ENCODE measurements at regions not wholly inside any gene's neighbourhood (a gene's known extent, or its start where the extent isn't known, plus 50 kb on each side); places are given as distances from the start of the nearest gene placed in this dataset.

- Histone ChIP-seq H3K4me2 (peak overlapping the region; percentile 30), H3K27me3 (peaks cover 8% of the 10 kb centered on the region), H3K79me2 (ENCODE audit: low read depth) (no peaks in the 10 kb centered on the region), H3K4me3 (no peak overlapping the region), H3K9ac (no peak overlapping the region), H4K20me1 (ENCODE audit: low read depth) (no peaks in the 10 kb centered on the region), H3K4me1 (peaks cover 9% of the 10 kb centered on the region), H3K27ac (no peak overlapping the region), H2AFZ (replicated peaks) (no peak overlapping the region), H3F3A (ENCODE audit: low read depth) (peaks cover 15% of the 10 kb centered on the region), H3K9me3 (ENCODE audit: low read depth) (no peaks in the 10 kb centered on the region), H3K36me3 (no peaks in the 10 kb centered on the region)
- Mint-ChIP-seq H3K36me3 (no peaks in the 10 kb centered on the region), H3K4me3 (peak overlapping the region; percentile 27), H3K27me3 (ENCODE audit: insufficient read depth, low read depth) (no peaks in the 10 kb centered on the region), H3K4me1 (peaks cover 14% of the 10 kb centered on the region), H3K9me3 (peaks cover 2% of the 10 kb centered on the region), H3K27ac (peak overlapping the region; percentile 47)
- peak; percentile 96 for DNase-seq (ENCODE audit: low spot score)
- peak; percentile 86 for TF ChIP-seq CTCF (IDR thresholded peaks at IDR 0.05)
- TF ChIP-seq EZH2phosphoT487 (IDR thresholded peaks at IDR 0.05), result no peak
- TF ChIP-seq EZH2 (IDR thresholded peaks at IDR 0.05), result no peak
Measured at GRCh38 chr4:89640620-89641366, 196.2 kb downstream of the SNCA start.

- Histone ChIP-seq H4K20me1 (ENCODE audit: low read depth) (no peaks in the 10 kb centered on the region), H3K9me3 (ENCODE audit: low read depth) (no peaks in the 10 kb centered on the region), H3F3A (ENCODE audit: low read depth) (peaks cover 15% of the 10 kb centered on the region), H3K27me3 (peaks cover 8% of the 10 kb centered on the region), H3K36me3 (no peaks in the 10 kb centered on the region), H3K9ac (no peak overlapping the region), H3K27ac (no peak overlapping the region), H3K4me1 (peaks cover 9% of the 10 kb centered on the region), H2AFZ (replicated peaks) (no peak overlapping the region), H3K4me2 (no peak overlapping the region), H3K4me3 (no peak overlapping the region), H3K79me2 (ENCODE audit: low read depth) (no peaks in the 10 kb centered on the region)
- Mint-ChIP-seq H3K27ac (no peak overlapping the region), H3K9me3 (peaks cover 2% of the 10 kb centered on the region), H3K36me3 (no peaks in the 10 kb centered on the region), H3K4me3 (no peak overlapping the region), H3K27me3 (ENCODE audit: insufficient read depth, low read depth) (no peaks in the 10 kb centered on the region), H3K4me1 (peaks cover 14% of the 10 kb centered on the region)
- DNase-seq (ENCODE audit: low spot score), result no peak
- no peak for TF ChIP-seq EZH2 (IDR thresholded peaks at IDR 0.05)
- TF ChIP-seq CTCF (IDR thresholded peaks at IDR 0.05), result no peak
- TF ChIP-seq EZH2phosphoT487 (IDR thresholded peaks at IDR 0.05), result no peak
Measured at GRCh38 chr4:89639395-89639794, 197.6 kb downstream of the SNCA start.

DNA sequence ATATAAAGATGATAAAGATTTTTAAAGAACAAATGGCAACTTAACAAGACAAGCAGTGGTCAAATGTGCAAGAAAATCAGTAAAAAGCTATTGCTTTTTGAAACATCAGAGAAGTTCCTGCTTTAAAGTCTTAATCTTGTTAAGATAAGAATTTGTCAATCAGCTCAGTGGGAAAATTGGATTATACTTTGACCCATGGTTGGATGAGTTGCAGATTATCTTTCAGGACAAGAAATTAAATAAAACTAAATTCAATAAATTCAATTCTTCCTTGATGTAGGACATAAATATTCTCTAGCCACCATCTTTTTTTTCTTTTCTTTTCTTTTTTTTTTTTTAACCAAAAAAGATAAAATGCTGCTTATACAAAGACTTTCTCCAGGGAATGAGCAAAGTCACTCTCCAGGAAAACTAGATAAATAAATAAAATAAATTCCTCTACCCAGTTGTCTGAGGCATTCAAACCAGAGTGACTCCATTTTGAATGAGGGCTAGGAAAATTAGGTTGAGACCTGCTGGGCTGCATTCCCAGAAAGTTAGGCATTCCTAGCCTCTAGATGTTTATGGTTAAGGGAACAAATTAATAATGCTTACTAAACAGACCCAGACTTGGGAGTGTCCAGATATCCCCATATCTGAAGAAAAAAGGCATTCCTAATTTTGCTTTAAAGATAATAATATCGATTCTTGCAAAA, 211.2 kb downstream of the SNCA start:
- Mint-ChIP-seq H3K4me3 (no peak overlapping the region), H3K27ac (no peak overlapping the region), H3K4me1 (peaks cover 17% of the 10 kb centered on the region), H3K27me3 (ENCODE audit: insufficient read depth, low read depth) (peaks cover 6% of the 10 kb centered on the region), H3K9me3 (peaks cover 27% of the 10 kb centered on the region), H3K36me3 (peaks cover 6% of the 10 kb centered on the region)
- no peak for DNase-seq (ENCODE audit: low spot score)
- no peak overlapping the region for H3K4me2 ChIP-seq
- no peaks in the 10 kb centered on the region for H3K79me2 ChIP-seq (ENCODE audit: low read depth)
- no peaks in the 10 kb centered on the region for H4K20me1 ChIP-seq (ENCODE audit: low read depth)
- no peaks in the 10 kb centered on the region for H3K27me3 ChIP-seq
- H3K4me1 ChIP-seq, result peaks cover 8% of the 10 kb centered on the region
- H3K9me3 ChIP-seq (ENCODE audit: low read depth), result no peaks in the 10 kb centered on the region
- no peak overlapping the region for H3K9ac ChIP-seq
- TF ChIP-seq EZH2phosphoT487 (IDR thresholded peaks at IDR 0.05), result no peak
- TF ChIP-seq EZH2 (IDR thresholded peaks at IDR 0.05), result no peak
- TF ChIP-seq CTCF (IDR thresholded peaks at IDR 0.05), result no peak
- H3F3A ChIP-seq (ENCODE audit: low read depth), result no peaks in the 10 kb centered on the region
- H3K4me3 ChIP-seq, result no peak overlapping the region
- no peaks in the 10 kb centered on the region for H3K36me3 ChIP-seq
- H2AFZ ChIP-seq (replicated peaks), result no peak overlapping the region
- no peak overlapping the region for H3K27ac ChIP-seq

Measured in neural progenitor cell (in vitro differentiated cells).